H1 (cell line): ENCODE measurements at regions not wholly inside any gene's neighbourhood (a gene's known extent, or its start where the extent isn't known, plus 50 kb on each side); places are given as distances from the start of the nearest gene placed in this dataset.

Source experiments
- CTCF ChIA-PET: fragments of 300-600 bp; sonication (Branson Sonifier 250); formaldehyde crosslinking; loops from one replicate; lab custom pipeline; 2021; ENCODE audit not compliant: partially characterized antibody; lab: Charles Lee
- POLR2A ChIA-PET: fragments of 300-600 bp; sonication (Branson Sonifier 250); formaldehyde crosslinking; loops from one replicate; lab custom pipeline; 2021; ENCODE audit warnings: inconsistent platforms; ENCODE audit not compliant: partially characterized antibody; lab: Charles Lee
- DNase-seq, 2 experiments: peaks; one replicate each; pipeline versions ENCODE4 v3.0.0 to v3.0.0-alpha.2; 2010 to 2022; ENCODE audit warnings: low spot score in 2 of 2, low read depth in 1 of 2, mixed read lengths in 1 of 2
- FAIRE-seq: peaks from 2 replicates; lab custom pipeline; 2011; peaks lifted over from hg19 to GRCh38; lab: Jason Lieb, UNC
- H2AFZ ChIP-seq: 2 replicates; pipeline ENCODE4 v1.8.1; 2012; ENCODE audit warnings: low read length, inconsistent platforms
- H2AK5ac ChIP-seq: 2 replicates; pipeline ENCODE4 v1.6.1; 2013; ENCODE audit warnings: low read depth, low read length
- H2BK120ac ChIP-seq: replicated peaks from 2 replicates; pipeline ENCODE3; 2013; ENCODE audit warnings: low read depth, low read length, inconsistent platforms
- H2BK12ac ChIP-seq: 2 replicates; pipeline ENCODE4 v1.6.1; 2013; ENCODE audit warnings: low read depth, low read length
- H2BK15ac ChIP-seq: 2 replicates; pipeline ENCODE4 v1.6.1; 2013; ENCODE audit warnings: low read length
- H2BK20ac ChIP-seq: 2 replicates; pipeline ENCODE4 v1.6.1; 2013; ENCODE audit warnings: low read length
- H2BK5ac ChIP-seq: 2 replicates; pipeline ENCODE4 v1.6.1; 2013; ENCODE audit warnings: low read depth, low read length
- H3K14ac ChIP-seq: 2 replicates; pipeline ENCODE4 v1.6.1; 2013; ENCODE audit warnings: inconsistent platforms; ENCODE audit not compliant: insufficient read length
- H3K18ac ChIP-seq: 2 replicates; pipeline ENCODE4 v1.6.1; 2013; ENCODE audit warnings: low read length; ENCODE audit errors: extremely low read depth
- H3K23ac ChIP-seq: 2 replicates; pipeline ENCODE4 v1.6.1; 2013; ENCODE audit warnings: inconsistent platforms; ENCODE audit not compliant: insufficient read length
- H3K23me2 ChIP-seq: 2 replicates; pipeline ENCODE4 v1.6.1; 2013; ENCODE audit warnings: low read depth, low read length
- H3K27ac ChIP-seq: 2 replicates; pipeline ENCODE4 v1.6.1; 2011; ENCODE audit warnings: low read depth, low read length, inconsistent platforms
- H3K27me3 ChIP-seq, 4 experiments: replicated peaks in 1 of 4; 1 replicate in 1 of 4; 2 replicates in 3 of 4; pipeline versions ENCODE4 v1.6.1 to v1.8.1; 2011 to 2013; ENCODE audit warnings: low read length in 3 of 4, mild to moderate bottlenecking in 3 of 4, inconsistent platforms in 2 of 4, mixed read lengths in 2 of 4, moderate library complexity in 1 of 4; ENCODE audit not compliant: control insufficient read depth in 3 of 4, insufficient read depth in 3 of 4; ENCODE audit errors: extremely low read depth in 1 of 4
- H3K36me3 ChIP-seq, 4 experiments: 2 replicates each; pipeline versions ENCODE4 v1.6.1 to v1.8.1; 2011 to 2013; ENCODE audit warnings: mild to moderate bottlenecking in 4 of 4, low read length in 3 of 4, moderate library complexity in 2 of 4, control low read depth in 1 of 4, inconsistent platforms in 1 of 4; ENCODE audit not compliant: insufficient read depth in 4 of 4, control insufficient read depth in 2 of 4
- H3K4ac ChIP-seq: replicated peaks from 2 replicates; pipeline ENCODE3; 2013; ENCODE audit warnings: low read length, low read depth, mixed read lengths, inconsistent platforms; ENCODE audit not compliant: insufficient read length
- H3K4me1 ChIP-seq, 4 experiments: replicated peaks in 1 of 4; 1 replicate in 1 of 4; 2 replicates in 3 of 4; pipeline versions ENCODE4 v1.6.1 to v1.8.1; 2011 to 2013; ENCODE audit warnings: low read length in 3 of 4, inconsistent platforms in 2 of 4, mixed read lengths in 1 of 4; ENCODE audit not compliant: insufficient read depth in 4 of 4, control insufficient read depth in 3 of 4
- H3K4me2 ChIP-seq, 2 experiments: 2 replicates each; pipeline versions ENCODE4 v1.6.1 to v1.8.1; 2011 to 2013; ENCODE audit warnings: low read depth in 2 of 2, low read length in 2 of 2, control low read depth in 1 of 2, inconsistent platforms in 1 of 2, mild to moderate bottlenecking in 1 of 2; ENCODE audit not compliant: insufficient read depth in 1 of 2
- H3K4me3 ChIP-seq, 4 experiments: fragments of 200-600, 300-600 bp in 1 of 4; sonication (generic), shearing (Covaris generic), sonication (Bioruptor Twin) in 1 of 4; 2 replicates each; pipeline versions ENCODE4 v1.5.1 to v1.8.1; 2011 to 2016; ENCODE audit warnings: low read length in 4 of 4, low read depth in 3 of 4, control low read depth in 2 of 4, inconsistent platforms in 2 of 4, mild to moderate bottlenecking in 2 of 4, mixed read lengths in 1 of 4, moderate library complexity in 1 of 4; ENCODE audit not compliant: insufficient read depth in 2 of 4; ENCODE audit errors: extremely low read depth in 1 of 4
- H3K56ac ChIP-seq: replicated peaks from 2 replicates; pipeline ENCODE3; 2013; ENCODE audit warnings: low read depth, mild to moderate bottlenecking, mixed read lengths, low read length, inconsistent platforms; ENCODE audit not compliant: insufficient read length
- H3K79me1 ChIP-seq: 2 replicates; pipeline ENCODE4 v1.6.1; 2013; ENCODE audit warnings: low read depth, low read length, control low read depth
- H3K79me2 ChIP-seq, 2 experiments: 2 replicates each; pipeline versions ENCODE4 v1.6.1 to v1.8.1; 2012 to 2013; ENCODE audit warnings: low read length in 2 of 2, mild to moderate bottlenecking in 2 of 2, inconsistent platforms in 1 of 2; ENCODE audit not compliant: insufficient read depth in 2 of 2, control insufficient read depth in 1 of 2
- H3K9ac ChIP-seq, 4 experiments: replicated peaks in 1 of 4; 1 replicate in 1 of 4; 2 replicates in 3 of 4; pipeline versions ENCODE4 v1.6.1 to v1.8.1; 2011 to 2013; ENCODE audit warnings: low read depth in 3 of 4, low read length in 3 of 4, control low read depth in 2 of 4, mild to moderate bottlenecking in 2 of 4, moderate library complexity in 2 of 4, inconsistent platforms in 1 of 4; ENCODE audit errors: extremely low read depth in 1 of 4
- H3K9me3 ChIP-seq, 2 experiments: 2 replicates each; pipeline versions ENCODE4 v1.6.1 to v1.8.1; 2012 to 2013; ENCODE audit warnings: mild to moderate bottlenecking in 2 of 2, moderate library complexity in 2 of 2, control low read depth in 1 of 2, inconsistent platforms in 1 of 2, low read depth in 1 of 2, low read length in 1 of 2, mixed read lengths in 1 of 2; ENCODE audit not compliant: insufficient read depth in 2 of 2
- H4K20me1 ChIP-seq, 2 experiments: replicated peaks in 1 of 2; 2 replicates each; pipeline versions ENCODE3 to v1.8.1; 2011 to 2013; ENCODE audit warnings: inconsistent platforms in 2 of 2, low read length in 2 of 2, mild to moderate bottlenecking in 1 of 2; ENCODE audit not compliant: insufficient read depth in 2 of 2, control insufficient read depth in 1 of 2
- H4K5ac ChIP-seq: 2 replicates; pipeline ENCODE4 v1.6.1; 2013; ENCODE audit warnings: low read length, low read depth, mixed read lengths, inconsistent platforms; ENCODE audit not compliant: insufficient read length
- H4K8ac ChIP-seq: 2 replicates; pipeline ENCODE4 v1.8.0; 2013; ENCODE audit warnings: mild to moderate bottlenecking, moderate library complexity, low read length, inconsistent platforms; ENCODE audit not compliant: insufficient read depth; ENCODE audit errors: extremely low read depth
- H4K91ac ChIP-seq: replicated peaks from 2 replicates; pipeline ENCODE3; 2013; ENCODE audit warnings: low read length, mixed read lengths, inconsistent platforms; ENCODE audit not compliant: insufficient read length
- CTBP2 ChIP-seq: IDR thresholded peaks from 2 replicates; pipeline ENCODE4 v1.7.0; 2011; ENCODE audit warnings: borderline replicate concordance, mild to moderate bottlenecking, moderate library complexity, mixed read lengths, low read length; ENCODE audit not compliant: insufficient read depth, insufficient read length
- FOSL1 ChIP-seq: IDR thresholded peaks from 2 replicates; pipeline ENCODE4 v1.6.1; 2011; ENCODE audit warnings: mild to moderate bottlenecking, low read depth, low read length, moderate library complexity; ENCODE audit not compliant: insufficient read depth
- JUN ChIP-seq: IDR thresholded peaks from 2 replicates; pipeline ENCODE4 v1.6.1; 2011; ENCODE audit warnings: low read depth, mild to moderate bottlenecking, improper control_type of control experiment, low read length
- KDM4A ChIP-seq: IDR thresholded peaks from one replicate; pipeline ENCODE4 v1.7.1; 2012; ENCODE audit warnings: low read depth, mild to moderate bottlenecking, moderate library complexity, low read length, inconsistent platforms; ENCODE audit not compliant: severe bottlenecking
- KDM5A ChIP-seq: fragments of 200-600 bp; IDR thresholded peaks from 2 replicates; pipeline ENCODE4 v1.7.1; 2012; ENCODE audit warnings: mild to moderate bottlenecking, low read length, inconsistent platforms, mixed read lengths
- MAFK ChIP-seq: IDR thresholded peaks from 2 replicates; pipeline ENCODE4 v1.6.1; 2012; ENCODE audit warnings: low read depth, mild to moderate bottlenecking, improper control_type of control experiment, low read length
- NANOG ChIP-seq: IDR thresholded peaks from 2 replicates; pipeline ENCODE4 v1.6.1; 2011; ENCODE audit warnings: low read length, low read depth, mild to moderate bottlenecking, inconsistent platforms; ENCODE audit not compliant: insufficient read depth, poor library complexity, severe bottlenecking
- PHF8 ChIP-seq: fragments of 200-600 bp; sonication (generic); conservative IDR thresholded peaks from 2 replicates; pipeline ENCODE4 v1.7.1; 2012; ENCODE audit warnings: low read depth, mild to moderate bottlenecking, inconsistent platforms, low read length, moderate library complexity
- POLR2A ChIP-seq, 2 experiments: IDR thresholded peaks; 1 replicate in 1 of 2; 2 replicates in 1 of 2; pipeline ENCODE4 v1.6.1; 2011; ENCODE audit warnings: low read depth in 2 of 2, low read length in 2 of 2, mild to moderate bottlenecking in 2 of 2; ENCODE audit errors: control extremely low read depth in 1 of 2
- RFX5 ChIP-seq: IDR thresholded peaks from 2 replicates; pipeline ENCODE4 v1.6.1; 2011; ENCODE audit warnings: low read depth, low read length, improper control_type of control experiment, borderline replicate concordance
- RXRA ChIP-seq: IDR thresholded peaks from 2 replicates; pipeline ENCODE4 v1.6.1; 2011; ENCODE audit warnings: low read depth, mild to moderate bottlenecking, low read length, moderate library complexity; ENCODE audit not compliant: insufficient read depth
- SAP30 ChIP-seq: fragments of 300-600 bp; sonication (generic); IDR thresholded peaks from 2 replicates; pipeline ENCODE4 v1.7.1; 2012; ENCODE audit warnings: low read length, moderate library complexity, mild to moderate bottlenecking, inconsistent platforms; ENCODE audit not compliant: insufficient read depth, insufficient replicate concordance
- SIX5 ChIP-seq: IDR thresholded peaks from 2 replicates; pipeline ENCODE4 v1.6.1; 2011; ENCODE audit warnings: mild to moderate bottlenecking, low read depth, low read length
- SP2 ChIP-seq: IDR thresholded peaks from 2 replicates; pipeline ENCODE4 v1.6.1; 2012; ENCODE audit warnings: mild to moderate bottlenecking, low read length, inconsistent platforms
- SP4 ChIP-seq: IDR thresholded peaks from 2 replicates; pipeline ENCODE4 v1.6.1; 2012; ENCODE audit warnings: low read length, inconsistent platforms
- ZNF274 ChIP-seq: IDR thresholded peaks from 2 replicates; pipeline ENCODE4 v1.7.0; 2012; ENCODE audit warnings: low read length, borderline replicate concordance; ENCODE audit errors: extremely low read depth
- WGBS, 2 experiments: shearing (Covaris generic) in 1 of 2; methylation state at CpG; one replicate each; pipeline versions ENCODE4 v1.1.6 to v1.1.7; 2013 to 2015; ENCODE audit warnings: low lambda C conversion rate in 2 of 2, mixed read lengths in 2 of 2, inconsistent platforms in 1 of 2, low coverage in 1 of 2, missing lambda C conversion rate in 1 of 2; ENCODE audit not compliant: insufficient replicate concordance in 2 of 2, insufficient coverage in 1 of 2, insufficient read length in 1 of 2; ENCODE audit errors: extremely low coverage in 1 of 2, missing lambda C conversion rate in 1 of 2; 5-methylcytosine and 5-hydroxymethylcytosine counted together

DNA sequence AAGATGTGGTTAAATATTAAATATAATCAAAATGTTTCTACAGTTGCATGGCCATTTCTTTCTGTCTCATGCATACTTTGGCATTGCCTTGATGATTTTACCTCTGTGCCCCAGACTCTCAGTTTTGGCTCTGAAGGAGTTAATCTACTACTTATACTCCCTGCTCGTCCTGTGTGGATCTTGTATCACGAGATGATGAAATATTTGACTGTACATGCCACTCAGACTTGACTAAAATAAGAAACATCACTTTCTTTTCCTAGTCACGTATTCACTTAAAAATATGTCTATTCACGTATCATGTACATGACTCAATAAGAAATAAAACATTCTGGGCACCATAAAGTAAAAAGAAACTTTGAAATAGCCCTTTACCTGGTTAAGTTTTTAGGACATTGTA, 397.7 kb downstream of the RFPL4B start:
- no peaks in the 10 kb centered on the region for H4K20me1 ChIP-seq
- H2AK5ac ChIP-seq: no peak overlapping the region
- no peak overlapping the region for H3K18ac ChIP-seq
- H3K27me3 ChIP-seq: no peaks in the 10 kb centered on the region
- no peak overlapping the region for H3K9ac ChIP-seq
- DNase-seq (no peak), FAIRE-seq (no peak)
- no peaks in the 10 kb centered on the region for H3K9me3 ChIP-seq
- H4K5ac ChIP-seq: no peak overlapping the region
- H2BK12ac ChIP-seq: no peak overlapping the region
- H3K4me1 ChIP-seq: no peaks in the 10 kb centered on the region; a peak in 1 of 7 replicates
- 94% methylated on average over 4 of the region's 4 CpGs; no CpG with 5 or more reads in 1 of the 2 experiments for WGBS, 2 experiments
- no peaks in the 10 kb centered on the region for H3K79me2 ChIP-seq
- H4K91ac ChIP-seq: no peak overlapping the region
- no peak overlapping the region for H2BK5ac ChIP-seq
- no peak overlapping the region for H2AFZ ChIP-seq
- no peaks in the 10 kb centered on the region for H3K79me1 ChIP-seq
- H2BK15ac ChIP-seq: no peak overlapping the region
- no peak overlapping the region for H3K4ac ChIP-seq
- H4K8ac ChIP-seq: no peak overlapping the region
- H3K23ac ChIP-seq: no peak overlapping the region
- ChIA-PET POLR2A (no interaction called here), CTCF (no interaction called here)
- H3K14ac ChIP-seq: no peak overlapping the region
- no peak overlapping the region for H2BK120ac ChIP-seq
- no peaks in the 10 kb centered on the region for H3K23me2 ChIP-seq
- H3K27ac ChIP-seq: no peak overlapping the region
- no peak overlapping the region for H2BK20ac ChIP-seq
- no peak overlapping the region for H3K56ac ChIP-seq
- H3K4me3 ChIP-seq: no peak overlapping the region
- no peak overlapping the region for H3K4me2 ChIP-seq
- no peaks in the 10 kb centered on the region for H3K36me3 ChIP-seq
- TF ChIP-seq RXRA: no peak
- TF ChIP-seq RFX5: no peak
- no peak for TF ChIP-seq ZNF274
- TF ChIP-seq SAP30: no peak
- TF ChIP-seq SIX5: no peak
- no peak for TF ChIP-seq POLR2A (IDR thresholded peaks at IDR 0.05; ENCODE audit: control extremely low read depth in 1 of 2, low read depth in 2 of 2, low read length in 2 of 2)
- no peak for TF ChIP-seq PHF8
- no peak for TF ChIP-seq NANOG
- TF ChIP-seq SP4: no peak
- TF ChIP-seq FOSL1: no peak
- TF ChIP-seq KDM4A: no peak
- no peak for TF ChIP-seq MAFK
- no peak for TF ChIP-seq JUN
- no peak for TF ChIP-seq KDM5A
- TF ChIP-seq SP2: no peak
- no peak for TF ChIP-seq CTBP2
